CD4-positive, CD25-positive, alpha-beta regulatory T cell (primary cell): ENCODE measurements at regions not wholly inside any gene's neighbourhood (a gene's known extent, or its start where the extent isn't known, plus 50 kb on each side); places are given as distances from the start of the nearest gene placed in this dataset.
"Not testable (repeated sequence)": the region's sequence is repeated elsewhere in the genome, so short reads cannot be mapped to it uniquely, and the experiment has no call there.

ENCODE experiments used
- ATAC-seq, 2 donors: fragments of 150-1000 bp; cut with Tn5 transposase; one replicate each; pipeline ENCODE4 v1.10.0; 2021; ENCODE audit warnings: low read depth in 2 of 2, moderate number of reproducible peaks in 2 of 2, moderate library complexity in 1 of 2
- DNase-seq, 3 donors: peaks; one replicate each; pipeline versions ENCODE4 v3.0.0 to v3.0.0-alpha.2; 2012 to 2022; ENCODE audit warnings: mixed read lengths in 1 of 3
- H3K27ac ChIP-seq: one replicate; pipeline ENCODE4 v1.7.0; 2013; ENCODE audit warnings: mild to moderate bottlenecking, low read length; ENCODE audit not compliant: insufficient read depth, poor library complexity, severe bottlenecking
- H3K27me3 ChIP-seq: one replicate; pipeline ENCODE4 v1.7.0; 2013; ENCODE audit warnings: low read length; ENCODE audit not compliant: control insufficient read depth, insufficient read depth
- H3K36me3 ChIP-seq: one replicate; pipeline ENCODE4 v1.7.0; 2013; ENCODE audit warnings: mild to moderate bottlenecking, low read length, moderate library complexity; ENCODE audit not compliant: control insufficient read depth, insufficient read depth
- H3K4me1 ChIP-seq: 2 replicates; pipeline ENCODE4 v1.7.0; 2013; ENCODE audit warnings: mild to moderate bottlenecking, low read length; ENCODE audit not compliant: insufficient read depth, control insufficient read depth, poor library complexity, severe bottlenecking
- H3K4me3 ChIP-seq: one replicate; pipeline ENCODE4 v1.7.0; 2013; ENCODE audit warnings: low read depth, mild to moderate bottlenecking, low read length, moderate library complexity
- H3K9me3 ChIP-seq, 2 experiments: 1 replicate in 1 of 2; 2 replicates in 1 of 2; pipeline ENCODE4 v1.7.0; 2013; ENCODE audit warnings: low read length in 2 of 2, mild to moderate bottlenecking in 1 of 2, moderate library complexity in 1 of 2; ENCODE audit not compliant: control insufficient read depth in 2 of 2
- H3K27ac Mint-ChIP-seq, 3 donors: one replicate each; pipeline ENCODE4 v1.8.0; 2020 to 2022; ENCODE audit warnings: mild to moderate bottlenecking in 3 of 3, mixed read lengths in 3 of 3, moderate library complexity in 2 of 3
- H3K27me3 Mint-ChIP-seq: one replicate; pipeline ENCODE4 v1.8.0; 2022; ENCODE audit warnings: mild to moderate bottlenecking, mixed read lengths
- H3K36me3 Mint-ChIP-seq: one replicate; pipeline ENCODE4 v1.8.0; 2020; ENCODE audit warnings: mixed read lengths
- H3K4me1 Mint-ChIP-seq, 4 donors: one replicate each; pipeline ENCODE4 v1.8.0; 2020 to 2022; ENCODE audit warnings: mixed read lengths in 4 of 4, mild to moderate bottlenecking in 1 of 4
- H3K4me3 Mint-ChIP-seq, 4 donors: one replicate each; pipeline ENCODE4 v1.8.0; 2020 to 2022; ENCODE audit warnings: mild to moderate bottlenecking in 4 of 4, mixed read lengths in 4 of 4, moderate library complexity in 3 of 4
- H3K9me3 Mint-ChIP-seq, 7 donors: one replicate each; pipeline ENCODE4 v1.8.0; 2020 to 2022; ENCODE audit warnings: mixed read lengths in 7 of 7, mild to moderate bottlenecking in 3 of 7, moderate library complexity in 2 of 7

GRCh38 chr5:3091040-3091774 is 339.7 kb upstream of the IRX2 start:
- DNase-seq (no peak), ATAC-seq (no peak)
- H3K36me3 ChIP-seq: no peaks in the 10 kb centered on the region
- no peak overlapping the region for H3K4me3 Mint-ChIP-seq
- H3K4me1 Mint-ChIP-seq: no peaks in the 10 kb centered on the region
- no peaks in the 10 kb centered on the region for H3K4me1 ChIP-seq
- H3K27ac ChIP-seq: no peak overlapping the region
- no peaks in the 10 kb centered on the region for H3K36me3 Mint-ChIP-seq
- no peaks in the 10 kb centered on the region for H3K27me3 Mint-ChIP-seq
- H3K9me3 Mint-ChIP-seq: peaks cover 0 to 13% (median 3%) of the 10 kb centered on the region in 7 donors
- no peak overlapping the region for H3K4me3 ChIP-seq
- no peak overlapping the region for H3K27ac Mint-ChIP-seq
- no peaks in the 10 kb centered on the region for H3K9me3 ChIP-seq
- no peaks in the 10 kb centered on the region for H3K27me3 ChIP-seq

GRCh38 chr5:3090305-3090704 is 338.8 kb upstream of the IRX2 start:
- H3K4me1 ChIP-seq, H3K4me3 ChIP-seq, H3K4me3 Mint-ChIP-seq, DNase-seq, H3K27ac ChIP-seq, H3K36me3 ChIP-seq, ATAC-seq, H3K27me3 Mint-ChIP-seq, H3K4me1 Mint-ChIP-seq, H3K27me3 ChIP-seq, H3K27ac Mint-ChIP-seq, H3K36me3 Mint-ChIP-seq, H3K9me3 ChIP-seq: not testable (repeated sequence)
- peaks cover 1 to 13% (median 6%) of the 10 kb centered on the region in 7 donors for H3K9me3 Mint-ChIP-seq

GRCh38 chr5:3080366-3080765 is 328.9 kb upstream of the IRX2 start:
- no peaks in the 10 kb centered on the region for H3K36me3 ChIP-seq
- no peak overlapping the region for H3K27ac Mint-ChIP-seq
- no peaks in the 10 kb centered on the region for H3K4me1 ChIP-seq
- no peaks in the 10 kb centered on the region for H3K4me1 Mint-ChIP-seq
- no peaks in the 10 kb centered on the region for H3K27me3 Mint-ChIP-seq
- no peak overlapping the region for H3K27ac ChIP-seq
- H3K9me3 Mint-ChIP-seq: peaks cover 3 to 19% (median 14%) of the 10 kb centered on the region in 7 donors
- DNase-seq (no peak), ATAC-seq (no peak)
- H3K27me3 ChIP-seq: no peaks in the 10 kb centered on the region
- H3K4me3 Mint-ChIP-seq: no peak overlapping the region
- no peak overlapping the region for H3K4me3 ChIP-seq
- no peaks in the 10 kb centered on the region for H3K36me3 Mint-ChIP-seq
- peaks cover 5 to 9% of the 10 kb centered on the region in 2 experiments for H3K9me3 ChIP-seq

GRCh38 chr5:3077684-3078083 is 326.2 kb upstream of the IRX2 start:
- Histone ChIP-seq H3K27ac (no peak overlapping the region), H3K9me3 (peaks cover 8 to 16% of the 10 kb centered on the region in 2 experiments), H3K27me3 (no peaks in the 10 kb centered on the region), H3K4me1 (no peaks in the 10 kb centered on the region), H3K4me3 (no peak overlapping the region), H3K36me3 (no peaks in the 10 kb centered on the region)
- H3K4me3 Mint-ChIP-seq: no peak overlapping the region
- no peaks in the 10 kb centered on the region for H3K27me3 Mint-ChIP-seq
- DNase-seq: no peak
- H3K27ac Mint-ChIP-seq: no peak overlapping the region
- peaks cover 0 to 3% (median 0%) of the 10 kb centered on the region in 4 donors for H3K4me1 Mint-ChIP-seq
- ATAC-seq: no peak
- peaks cover 0 to 23% (median 15%) of the 10 kb centered on the region in 7 donors for H3K9me3 Mint-ChIP-seq
- H3K36me3 Mint-ChIP-seq: no peaks in the 10 kb centered on the region

- Histone ChIP-seq H3K27me3 (no peaks in the 10 kb centered on the region), H3K9me3 (peaks cover 11 to 26% of the 10 kb centered on the region in 2 experiments), H3K4me3 (no peak overlapping the region), H3K4me1 (no peaks in the 10 kb centered on the region), H3K36me3 (no peaks in the 10 kb centered on the region), H3K27ac (no peak overlapping the region)
- Mint-ChIP-seq H3K9me3 (peaks cover 1 to 35% (median 17%) of the 10 kb centered on the region in 7 donors), H3K4me1 (peaks cover 0 to 3% (median 0%) of the 10 kb centered on the region in 4 donors), H3K36me3 (no peaks in the 10 kb centered on the region), H3K4me3 (no peak overlapping the region), H3K27me3 (no peaks in the 10 kb centered on the region), H3K27ac (no peak overlapping the region)
- ATAC-seq (no peak), DNase-seq (no peak)
Observed at GRCh38 chr5:3075309-3075708, 323.8 kb upstream of the IRX2 start.

- peaks cover 0 to 18% (median 5%) of the 10 kb centered on the region in 7 donors for H3K9me3 Mint-ChIP-seq
- no peaks in the 10 kb centered on the region for H3K27me3 Mint-ChIP-seq
- Histone ChIP-seq H3K9me3 (peaks cover 7 to 17% of the 10 kb centered on the region in 2 experiments), H3K27ac (no peak overlapping the region), H3K27me3 (no peaks in the 10 kb centered on the region), H3K4me1 (no peaks in the 10 kb centered on the region), H3K4me3 (no peak overlapping the region), H3K36me3 (no peaks in the 10 kb centered on the region)
- no peak for DNase-seq
- H3K27ac Mint-ChIP-seq: peak overlapping the region in 1 of 3 donors; percentile 68
- H3K4me1 Mint-ChIP-seq: no peaks in the 10 kb centered on the region
- H3K4me3 Mint-ChIP-seq: no peak overlapping the region
- H3K36me3 Mint-ChIP-seq: no peaks in the 10 kb centered on the region
- no peak for ATAC-seq
Observed at GRCh38 chr5:3068401-3068800, 316.9 kb upstream of the IRX2 start.

GRCh38 chr5:3060283-3060682 is 308.8 kb upstream of the IRX2 start:
- no peaks in the 10 kb centered on the region for H3K4me1 Mint-ChIP-seq
- peaks cover 0 to 27% (median 10%) of the 10 kb centered on the region in 7 donors for H3K9me3 Mint-ChIP-seq
- Histone ChIP-seq H3K36me3 (no peaks in the 10 kb centered on the region), H3K4me1 (no peaks in the 10 kb centered on the region), H3K4me3 (no peak overlapping the region), H3K9me3 (peaks cover 0 to 25% of the 10 kb centered on the region in 2 experiments), H3K27ac (no peak overlapping the region), H3K27me3 (no peaks in the 10 kb centered on the region)
- no peak overlapping the region for H3K4me3 Mint-ChIP-seq
- ATAC-seq: no peak
- no peaks in the 10 kb centered on the region for H3K27me3 Mint-ChIP-seq
- no peak for DNase-seq
- H3K27ac Mint-ChIP-seq: no peak overlapping the region
- H3K36me3 Mint-ChIP-seq: no peaks in the 10 kb centered on the region

GRCh38 chr5:3059488-3059887 is 308.0 kb upstream of the IRX2 start:
- Mint-ChIP-seq H3K36me3 (no peaks in the 10 kb centered on the region), H3K27ac (no peak overlapping the region), H3K4me1 (no peaks in the 10 kb centered on the region), H3K9me3 (peaks cover 0 to 30% (median 10%) of the 10 kb centered on the region in 7 donors), H3K27me3 (no peaks in the 10 kb centered on the region), H3K4me3 (no peak overlapping the region)
- Histone ChIP-seq H3K9me3 (peaks cover 0 to 25% of the 10 kb centered on the region in 2 experiments), H3K36me3 (no peaks in the 10 kb centered on the region), H3K27ac (no peak overlapping the region), H3K4me1 (no peaks in the 10 kb centered on the region), H3K27me3 (no peaks in the 10 kb centered on the region), H3K4me3 (no peak overlapping the region)
- DNase-seq: no peak
- ATAC-seq: no peak
